ENCODE measurements at regions not wholly inside any gene's neighbourhood (a gene's known extent, or its start where the extent isn't known, plus 50 kb on each side); places are given as distances from the start of the nearest gene placed in this dataset.

GRCh38 chr17:54838651-54839421 lies 61.8 kb upstream of the TOM1L1 start:
- no peaks in the 10 kb centered on the region for H3K36me3 Mint-ChIP-seq (ENCODE audit: low read depth, unreplicated experiment)
- TF ChIP-seq, protein P1, sequence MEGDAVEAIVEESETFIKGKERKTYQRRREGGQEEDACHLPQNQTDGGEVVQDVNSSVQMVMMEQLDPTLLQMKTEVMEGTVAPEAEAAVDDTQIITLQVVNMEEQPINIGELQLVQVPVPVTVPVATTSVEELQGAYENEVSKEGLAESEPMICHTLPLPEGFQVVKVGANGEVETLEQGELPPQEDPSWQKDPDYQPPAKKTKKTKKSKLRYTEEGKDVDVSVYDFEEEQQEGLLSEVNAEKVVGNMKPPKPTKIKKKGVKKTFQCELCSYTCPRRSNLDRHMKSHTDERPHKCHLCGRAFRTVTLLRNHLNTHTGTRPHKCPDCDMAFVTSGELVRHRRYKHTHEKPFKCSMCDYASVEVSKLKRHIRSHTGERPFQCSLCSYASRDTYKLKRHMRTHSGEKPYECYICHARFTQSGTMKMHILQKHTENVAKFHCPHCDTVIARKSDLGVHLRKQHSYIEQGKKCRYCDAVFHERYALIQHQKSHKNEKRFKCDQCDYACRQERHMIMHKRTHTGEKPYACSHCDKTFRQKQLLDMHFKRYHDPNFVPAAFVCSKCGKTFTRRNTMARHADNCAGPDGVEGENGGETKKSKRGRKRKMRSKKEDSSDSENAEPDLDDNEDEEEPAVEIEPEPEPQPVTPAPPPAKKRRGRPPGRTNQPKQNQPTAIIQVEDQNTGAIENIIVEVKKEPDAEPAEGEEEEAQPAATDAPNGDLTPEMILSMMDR (IDR thresholded peaks at IDR 0.05; ENCODE audit: unreplicated experiment): no peak
- no peak overlapping the region for H3K4me3 Mint-ChIP-seq (ENCODE audit: unreplicated experiment)
- no peaks in the 10 kb centered on the region for H3K4me1 Mint-ChIP-seq (ENCODE audit: unreplicated experiment)
- no peaks in the 10 kb centered on the region for H3K27me3 Mint-ChIP-seq (ENCODE audit: unreplicated experiment)
- DNase-seq (ENCODE audit: low spot score): no peak
- no peak overlapping the region for H3K27ac Mint-ChIP-seq (ENCODE audit: unreplicated experiment)
- H3K9me3 Mint-ChIP-seq (ENCODE audit: unreplicated experiment): no peaks in the 10 kb centered on the region

- Mint-ChIP-seq H3K4me3 (ENCODE audit: unreplicated experiment) (no peak overlapping the region), H3K36me3 (ENCODE audit: low read depth, unreplicated experiment) (no peaks in the 10 kb centered on the region), H3K27ac (ENCODE audit: unreplicated experiment) (no peak overlapping the region), H3K27me3 (ENCODE audit: unreplicated experiment) (no peaks in the 10 kb centered on the region), H3K9me3 (ENCODE audit: unreplicated experiment) (no peaks in the 10 kb centered on the region), H3K4me1 (ENCODE audit: unreplicated experiment) (no peaks in the 10 kb centered on the region)
- DNase-seq (ENCODE audit: low spot score): no peak
- TF ChIP-seq, protein P1 (IDR thresholded peaks at IDR 0.05; ENCODE audit: unreplicated experiment): no peak
Measured at GRCh38 chr17:54839447-54839846, 61.2 kb upstream of the TOM1L1 start.

DNA sequence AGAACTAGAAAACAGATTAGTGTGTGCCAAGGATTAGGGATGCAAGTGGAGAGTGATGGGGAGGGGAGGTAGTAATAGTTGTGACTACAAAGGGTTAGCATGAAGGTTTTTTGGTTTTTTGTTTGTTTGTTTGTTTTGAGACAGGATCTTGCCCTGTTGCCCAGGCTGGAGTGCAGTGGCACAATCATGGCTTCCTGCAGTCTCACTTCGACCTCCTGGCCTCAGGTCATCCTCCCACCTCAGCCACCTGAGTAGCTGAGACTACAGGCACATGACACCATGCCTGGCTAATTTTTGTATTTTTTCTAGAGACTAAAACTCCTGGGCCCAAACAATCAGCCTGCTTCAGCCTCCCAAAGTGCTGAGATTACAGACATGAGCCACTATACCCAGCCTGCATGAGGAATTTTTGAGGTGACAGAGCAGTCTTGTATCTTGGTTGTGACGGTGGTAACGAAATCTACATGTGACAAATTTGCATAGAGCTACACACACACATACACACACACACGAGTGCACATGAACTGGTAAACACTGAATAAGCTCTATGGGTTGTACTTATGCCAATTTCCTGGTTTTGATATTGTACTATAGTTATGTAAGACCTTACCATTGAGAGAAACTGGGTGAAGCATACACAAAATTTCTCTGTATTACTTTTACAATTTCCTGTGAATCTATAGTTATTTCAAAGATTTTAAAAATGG lies 59.6 kb upstream of the TOM1L1 start:
- no peaks in the 10 kb centered on the region for H3K36me3 Mint-ChIP-seq (ENCODE audit: low read depth, unreplicated experiment)
- no peaks in the 10 kb centered on the region for H3K9me3 Mint-ChIP-seq (ENCODE audit: unreplicated experiment)
- H3K4me1 Mint-ChIP-seq (ENCODE audit: unreplicated experiment): no peaks in the 10 kb centered on the region
- no peak for DNase-seq (ENCODE audit: low spot score)
- no peaks in the 10 kb centered on the region for H3K27me3 Mint-ChIP-seq (ENCODE audit: unreplicated experiment)
- no peak overlapping the region for H3K27ac Mint-ChIP-seq (ENCODE audit: unreplicated experiment)
- H3K4me3 Mint-ChIP-seq (ENCODE audit: unreplicated experiment): no peak overlapping the region
- TF ChIP-seq, protein P1 (IDR thresholded peaks at IDR 0.05; ENCODE audit: unreplicated experiment): no peak

DNA sequence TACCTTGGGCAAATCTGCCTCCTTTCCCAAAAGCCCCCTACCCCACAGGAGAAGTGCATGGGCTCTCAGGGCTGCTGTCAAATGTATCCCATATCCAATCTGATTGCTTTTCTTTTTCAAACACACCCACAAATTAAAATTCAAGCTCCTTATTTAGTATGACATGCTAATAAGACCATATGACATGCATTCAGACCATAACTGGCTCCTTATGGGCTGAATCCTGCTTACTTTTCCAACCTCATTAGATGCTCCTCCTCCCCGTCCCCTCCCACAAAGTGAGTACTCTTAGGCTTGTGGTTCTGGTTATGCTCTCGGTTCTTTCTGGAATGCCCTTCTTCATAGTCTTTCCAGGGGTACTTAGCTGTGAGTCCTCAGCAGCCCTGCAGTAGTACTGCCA lies 59.0 kb upstream of the TOM1L1 start:
- Mint-ChIP-seq H3K4me3 (ENCODE audit: unreplicated experiment) (no peak overlapping the region), H3K36me3 (ENCODE audit: low read depth, unreplicated experiment) (no peaks in the 10 kb centered on the region), H3K27me3 (ENCODE audit: unreplicated experiment) (no peaks in the 10 kb centered on the region), H3K4me1 (ENCODE audit: unreplicated experiment) (no peaks in the 10 kb centered on the region), H3K9me3 (ENCODE audit: unreplicated experiment) (no peaks in the 10 kb centered on the region), H3K27ac (ENCODE audit: unreplicated experiment) (no peak overlapping the region)
- TF ChIP-seq, protein P1 (IDR thresholded peaks at IDR 0.05; ENCODE audit: unreplicated experiment): no peak
- no peak for DNase-seq (ENCODE audit: low spot score)

DNA sequence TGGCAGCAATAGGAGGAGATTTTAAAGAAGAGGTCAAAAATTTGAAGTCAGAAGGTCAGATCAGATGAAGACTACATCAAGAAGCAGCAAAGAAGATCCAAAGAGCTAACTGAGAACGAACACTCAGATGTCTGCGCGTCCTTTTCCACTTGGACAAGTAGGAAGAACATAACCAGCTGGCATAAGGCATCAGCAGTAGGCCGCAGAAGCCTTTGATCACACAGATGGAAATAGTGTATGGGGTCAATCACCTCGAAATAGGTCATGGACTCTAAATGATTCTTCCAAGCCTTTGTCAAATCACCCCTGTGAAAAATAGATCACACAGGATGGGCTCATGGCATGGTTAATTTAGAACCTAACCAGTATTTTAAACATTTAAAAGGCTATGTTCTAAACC lies 56.4 kb upstream of the TOM1L1 start:
- Mint-ChIP-seq H3K27me3 (ENCODE audit: unreplicated experiment) (peaks cover 1% of the 10 kb centered on the region), H3K27ac (ENCODE audit: unreplicated experiment) (no peak overlapping the region), H3K36me3 (ENCODE audit: low read depth, unreplicated experiment) (no peaks in the 10 kb centered on the region), H3K9me3 (ENCODE audit: unreplicated experiment) (no peaks in the 10 kb centered on the region), H3K4me3 (ENCODE audit: unreplicated experiment) (no peak overlapping the region), H3K4me1 (ENCODE audit: unreplicated experiment) (no peaks in the 10 kb centered on the region)
- no peak for DNase-seq (ENCODE audit: low spot score)
- TF ChIP-seq, protein P1 (IDR thresholded peaks at IDR 0.05; ENCODE audit: unreplicated experiment): no peak

All from endothelial cell (in vitro differentiated cells).